ENCODE measurements at regions not wholly inside any gene's neighbourhood (a gene's known extent, or its start where the extent isn't known, plus 50 kb on each side); places are given as distances from the start of the nearest gene placed in this dataset.
"Not testable (repeated sequence)": the region's sequence is repeated elsewhere in the genome, so short reads cannot be mapped to it uniquely, and the experiment has no call there.

DNA sequence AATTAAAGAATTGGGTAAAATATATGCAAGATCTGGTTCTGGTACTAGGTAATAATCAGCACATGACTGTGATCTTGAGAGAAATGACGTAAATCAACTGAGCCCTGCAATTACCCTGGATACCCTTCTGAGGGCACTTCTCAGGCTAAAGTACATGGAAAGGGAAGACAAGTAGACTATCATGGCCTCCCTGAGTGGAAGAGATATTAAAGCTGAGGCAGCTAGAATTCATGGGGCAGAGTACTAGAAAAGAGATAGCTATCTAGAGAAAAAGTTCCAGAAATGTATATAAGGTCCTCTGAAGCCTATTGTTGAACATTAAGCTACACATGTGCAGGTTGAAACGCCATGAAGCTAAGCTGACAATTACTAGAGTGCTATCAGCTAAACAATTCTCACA lies 249.6 kb downstream of the NKX6-1 start:
- H3K27me3 ChIP-seq = no peaks in the 10 kb centered on the region
- no peak for DNase-seq (ENCODE audit: low spot score)
- no peaks in the 10 kb centered on the region for H3K36me3 ChIP-seq
- H3K4me3 ChIP-seq = no peak overlapping the region
- TF ChIP-seq, protein P1, sequence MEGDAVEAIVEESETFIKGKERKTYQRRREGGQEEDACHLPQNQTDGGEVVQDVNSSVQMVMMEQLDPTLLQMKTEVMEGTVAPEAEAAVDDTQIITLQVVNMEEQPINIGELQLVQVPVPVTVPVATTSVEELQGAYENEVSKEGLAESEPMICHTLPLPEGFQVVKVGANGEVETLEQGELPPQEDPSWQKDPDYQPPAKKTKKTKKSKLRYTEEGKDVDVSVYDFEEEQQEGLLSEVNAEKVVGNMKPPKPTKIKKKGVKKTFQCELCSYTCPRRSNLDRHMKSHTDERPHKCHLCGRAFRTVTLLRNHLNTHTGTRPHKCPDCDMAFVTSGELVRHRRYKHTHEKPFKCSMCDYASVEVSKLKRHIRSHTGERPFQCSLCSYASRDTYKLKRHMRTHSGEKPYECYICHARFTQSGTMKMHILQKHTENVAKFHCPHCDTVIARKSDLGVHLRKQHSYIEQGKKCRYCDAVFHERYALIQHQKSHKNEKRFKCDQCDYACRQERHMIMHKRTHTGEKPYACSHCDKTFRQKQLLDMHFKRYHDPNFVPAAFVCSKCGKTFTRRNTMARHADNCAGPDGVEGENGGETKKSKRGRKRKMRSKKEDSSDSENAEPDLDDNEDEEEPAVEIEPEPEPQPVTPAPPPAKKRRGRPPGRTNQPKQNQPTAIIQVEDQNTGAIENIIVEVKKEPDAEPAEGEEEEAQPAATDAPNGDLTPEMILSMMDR (IDR thresholded peaks at IDR 0.05) = no peak
- H3K4me1 ChIP-seq = no peaks in the 10 kb centered on the region
- H3K9me3 ChIP-seq = no peaks in the 10 kb centered on the region
- no peak overlapping the region for H3K27ac ChIP-seq

GRCh38 chr4:84245042-84245441 lies 254.1 kb downstream of the NKX6-1 start:
- H3K27me3 ChIP-seq; DNase-seq (ENCODE audit: low spot score); H3K4me3 ChIP-seq: not testable (repeated sequence)

DNA sequence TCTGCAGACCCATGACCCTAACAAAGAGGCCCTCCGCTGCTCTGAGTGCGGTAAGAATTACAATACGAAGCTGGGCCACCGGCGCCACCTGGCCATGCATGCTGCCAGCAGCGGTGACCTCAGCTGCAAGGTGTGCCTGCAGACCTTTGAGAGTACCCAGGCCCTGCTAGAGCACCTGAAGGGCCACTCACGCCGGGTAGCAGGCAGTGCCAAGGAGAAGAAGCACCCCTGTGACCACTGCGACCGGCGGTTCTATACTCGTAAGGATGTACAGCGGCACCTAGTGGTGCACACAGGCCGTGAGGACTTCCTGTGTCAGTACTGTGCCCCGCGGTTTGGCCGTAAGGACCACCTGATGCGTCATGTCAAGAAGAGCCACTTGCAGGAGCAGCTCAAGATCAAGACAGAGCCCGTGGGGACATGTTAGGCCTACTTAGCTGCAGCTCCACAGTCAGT lies 254.7 kb downstream of the NKX6-1 start:
- not testable (repeated sequence) for H3K36me3 ChIP-seq; H3K27me3 ChIP-seq; H3K4me1 ChIP-seq; DNase-seq (ENCODE audit: low spot score); H3K9me3 ChIP-seq; H3K27ac ChIP-seq; H3K4me3 ChIP-seq

More at GRCh38 chr4:84245042-84245441, 254.1 kb downstream of the NKX6-1 start:
- not testable (repeated sequence) for H3K4me1 ChIP-seq, H3K27ac ChIP-seq, H3K36me3 ChIP-seq, H3K9me3 ChIP-seq

DNA sequence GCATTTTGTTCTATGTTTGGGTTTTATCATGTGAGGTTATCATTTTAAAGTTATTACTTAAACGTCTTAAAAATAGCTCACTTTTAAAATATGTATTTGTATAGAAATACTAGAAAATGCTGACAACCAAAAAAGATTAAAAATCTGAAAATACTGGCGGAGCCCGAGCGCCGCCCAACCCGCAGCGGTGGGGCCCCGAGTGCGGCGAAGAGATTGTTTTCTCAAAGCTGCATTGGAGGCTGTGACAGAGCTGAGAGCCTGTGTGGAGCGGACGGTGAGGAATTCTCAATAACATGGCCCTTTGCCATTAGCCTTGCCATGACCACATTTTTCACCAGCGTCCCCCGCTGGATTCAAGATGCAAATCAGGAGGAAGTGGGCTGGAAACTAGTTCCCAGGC lies 255.4 kb downstream of the NKX6-1 start:
- DNase-seq (ENCODE audit: low spot score) = no peak
- Histone ChIP-seq H3K4me1 (no peaks in the 10 kb centered on the region), H3K4me3 (no peak overlapping the region), H3K27ac (no peak overlapping the region), H3K9me3 (no peaks in the 10 kb centered on the region), H3K27me3 (no peaks in the 10 kb centered on the region), H3K36me3 (no peaks in the 10 kb centered on the region)
- TF ChIP-seq, protein P1 (IDR thresholded peaks at IDR 0.05) = no peak

DNA sequence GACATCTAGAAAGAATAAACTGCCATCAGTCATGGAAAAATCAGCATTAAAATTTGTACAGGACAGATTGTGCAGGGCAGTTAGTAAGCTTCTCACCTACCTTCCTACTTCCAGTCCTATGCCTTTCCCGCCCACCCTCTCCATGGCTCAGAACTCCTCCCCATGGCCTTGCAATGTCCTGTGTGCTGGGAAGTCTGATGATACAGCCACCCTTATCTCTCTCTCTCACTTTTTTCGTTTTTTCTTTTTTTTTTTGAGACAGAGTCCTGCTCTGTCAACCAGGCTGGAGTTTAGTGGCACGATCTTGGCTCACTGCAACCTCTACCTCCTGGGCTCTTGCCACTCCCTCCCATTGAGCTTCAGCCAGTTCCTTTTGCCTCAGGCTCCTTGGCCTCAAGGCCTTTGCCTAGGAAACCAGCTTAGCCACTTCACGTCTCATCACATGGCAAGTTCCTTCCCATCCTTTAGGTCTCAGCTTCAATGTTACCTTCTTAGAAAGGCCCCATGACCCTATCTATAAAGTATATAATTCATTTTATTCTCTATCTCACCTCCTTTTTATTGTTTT lies 259.7 kb downstream of the NKX6-1 start:
- Histone ChIP-seq H3K9me3 (no peaks in the 10 kb centered on the region), H3K4me1 (no peaks in the 10 kb centered on the region), H3K4me3 (no peak overlapping the region), H3K27me3 (no peaks in the 10 kb centered on the region), H3K27ac (no peak overlapping the region), H3K36me3 (no peaks in the 10 kb centered on the region)
- TF ChIP-seq, protein P1 (IDR thresholded peaks at IDR 0.05) = no peak
- no peak for DNase-seq (ENCODE audit: low spot score)

GRCh38 chr4:84238247-84239090 lies 260.6 kb downstream of the NKX6-1 start:
- Histone ChIP-seq H3K27me3 (no peaks in the 10 kb centered on the region), H3K27ac (no peak overlapping the region), H3K4me3 (no peak overlapping the region), H3K9me3 (no peaks in the 10 kb centered on the region), H3K36me3 (no peaks in the 10 kb centered on the region), H3K4me1 (no peaks in the 10 kb centered on the region)
- DNase-seq (ENCODE audit: low spot score) = no peak
- TF ChIP-seq, protein P1 (IDR thresholded peaks at IDR 0.05) = no peak

Measured in right atrium auricular region (tissue), 2 donors.